Stimulated activated CD4-positive, alpha-beta T cell treated with anti-CD3 and anti-CD28 coated beads, Interleukin-4, amount 100 ng/mL, for 48 hours (primary cell): ENCODE measurements at regions not wholly inside any gene's neighbourhood (a gene's known extent, or its start where the extent isn't known, plus 50 kb on each side); places are given as distances from the start of the nearest gene placed in this dataset.
"Not testable (repeated sequence)": the region's sequence is repeated elsewhere in the genome, so short reads cannot be mapped to it uniquely, and the experiment has no call there.

Experiments
- DNase-seq, 2 donors: peaks; one replicate each; pipeline ENCODE4 v3.0.0-alpha.2; 2020; ENCODE audit warnings: low read depth in 2 of 2

DNA sequence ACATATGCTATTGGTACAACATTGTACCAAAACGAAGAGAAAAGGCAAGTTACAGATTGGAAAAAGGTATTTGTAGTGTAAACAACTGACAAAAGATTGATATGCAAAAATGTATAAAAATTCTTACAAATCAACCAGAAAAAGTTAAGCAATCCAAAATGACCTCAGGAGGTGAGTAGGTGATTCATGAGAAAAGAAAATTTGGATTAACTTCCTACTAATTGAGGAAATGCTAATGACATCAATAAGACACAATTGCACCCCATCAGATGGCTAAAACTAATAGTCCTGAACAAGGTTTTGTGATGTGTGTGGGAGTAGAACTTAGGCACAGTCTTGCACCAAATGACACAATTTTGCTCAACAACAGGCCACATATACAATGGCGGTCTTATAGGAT, 129.3 kb downstream of the COPS8 start:
- no peak for DNase-seq

DNA sequence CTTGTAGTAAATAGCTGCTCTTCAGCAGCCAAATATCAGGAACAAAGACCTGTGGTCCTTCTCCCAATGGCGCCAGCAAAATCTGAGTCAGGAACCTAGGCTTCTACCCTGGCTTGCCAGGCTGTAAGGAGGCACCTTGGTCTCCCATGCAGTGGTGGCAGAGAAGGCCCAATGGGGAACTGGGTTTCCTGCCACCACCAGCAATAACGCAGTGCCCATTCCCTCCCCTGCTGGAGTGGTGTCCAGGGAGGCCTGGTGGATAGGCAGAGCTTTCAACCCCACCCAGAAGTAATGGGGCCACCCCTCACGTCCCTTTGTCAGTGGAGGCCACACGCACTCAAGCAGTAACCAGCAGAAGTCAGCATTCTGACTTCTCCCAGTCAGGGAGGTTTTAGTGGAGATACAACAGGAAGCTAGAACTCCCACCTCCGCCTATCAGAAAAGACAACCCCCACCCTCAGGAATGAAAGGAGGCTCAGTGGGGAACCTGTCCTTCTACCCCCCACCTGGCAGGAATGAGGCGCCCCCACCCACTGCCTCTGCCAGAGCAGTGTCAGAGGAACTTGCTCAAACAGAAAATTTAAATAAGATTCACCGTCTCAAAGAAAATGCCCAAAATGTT, 132.4 kb downstream of the COPS8 start:
- DNase-seq: no peak

DNA sequence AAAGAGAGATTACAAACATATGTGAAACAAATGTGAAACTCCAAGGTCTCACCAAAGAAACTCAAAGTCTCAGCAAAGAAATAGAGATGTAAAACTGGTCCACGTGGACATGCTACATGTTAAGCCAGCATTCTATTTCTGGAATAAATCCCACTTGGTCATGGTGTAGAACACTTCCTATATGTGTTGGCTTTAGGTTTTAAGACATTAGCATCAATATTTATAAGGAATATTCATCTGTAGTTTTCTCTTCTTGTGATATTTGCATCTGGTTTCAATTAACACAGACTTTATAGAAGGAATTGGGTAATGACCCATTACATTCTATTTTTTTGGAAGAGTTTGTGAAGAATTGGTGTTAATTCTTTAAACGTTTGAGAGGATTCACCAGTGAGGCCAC, 133.1 kb downstream of the COPS8 start:
- DNase-seq: no peak

- no peak for DNase-seq
These were observed 134.1 kb downstream of the COPS8 start for GRCh38 chr2:237219826-237220225.

DNA sequence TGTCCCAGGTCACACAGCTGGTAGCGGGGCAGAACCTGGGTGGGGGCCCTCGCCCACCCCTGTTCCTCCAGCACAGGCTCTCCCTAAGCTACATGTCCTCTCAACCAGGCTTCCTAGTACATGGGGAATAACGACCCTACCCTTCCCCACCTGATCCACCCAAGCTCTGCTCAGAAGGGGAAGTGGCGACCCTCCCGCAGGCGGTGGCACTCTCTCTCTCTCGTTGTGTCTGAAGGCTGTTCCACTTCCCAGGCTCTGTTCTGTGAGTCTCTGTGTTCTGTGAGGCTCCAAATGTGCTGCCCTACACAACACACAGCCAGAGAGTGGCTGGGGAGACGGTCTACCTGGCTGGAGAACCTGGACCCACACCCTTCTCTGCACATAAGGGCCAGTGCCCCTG, 135.8 kb downstream of the COPS8 start:
- DNase-seq: no peak

DNA sequence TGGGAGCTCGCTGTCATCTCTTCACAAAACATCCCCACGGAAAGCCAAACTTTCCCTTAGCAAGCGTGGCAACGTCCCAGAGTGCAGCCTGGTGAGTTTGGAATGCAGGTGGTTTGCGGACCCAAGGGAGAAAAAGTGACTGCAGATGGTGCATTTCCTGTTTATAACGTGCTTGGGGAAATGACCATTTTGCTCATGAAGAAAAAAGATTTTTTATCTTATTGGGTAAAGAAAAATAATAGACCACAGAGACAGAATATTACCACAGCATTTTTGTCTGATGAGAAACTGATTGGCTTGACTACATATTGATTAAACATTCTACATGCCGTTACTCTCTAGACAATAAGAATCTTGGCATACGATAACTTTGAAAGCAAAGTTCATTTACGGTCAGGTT, 136.5 kb downstream of the COPS8 start:
- no peak for DNase-seq

GRCh38 chr2:237222601-237223041, 136.9 kb downstream of the COPS8 start:
- DNase-seq: no peak

- DNase-seq: no peak
These were observed 137.6 kb downstream of the COPS8 start for GRCh38 chr2:237223201-237223861.

DNA sequence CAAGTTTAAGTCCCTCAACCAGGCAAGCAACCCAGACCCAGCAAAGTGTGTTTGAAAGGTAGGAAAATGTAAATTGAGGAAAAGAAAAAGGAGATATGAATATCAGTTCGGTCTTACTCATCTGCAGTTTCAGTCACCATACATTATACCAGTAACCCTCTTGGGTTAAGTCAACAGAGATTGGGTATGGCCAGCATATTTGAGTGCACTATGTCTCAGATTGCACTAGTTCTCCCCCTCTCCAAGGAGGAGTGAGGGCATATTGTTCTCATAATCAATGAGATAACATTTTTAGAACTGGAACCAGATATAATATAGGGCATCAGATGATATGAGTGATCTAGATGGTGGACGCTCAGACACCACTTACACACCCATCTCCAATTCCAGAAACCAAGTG, 141.5 kb downstream of the COPS8 start:
- no peak for DNase-seq

DNA sequence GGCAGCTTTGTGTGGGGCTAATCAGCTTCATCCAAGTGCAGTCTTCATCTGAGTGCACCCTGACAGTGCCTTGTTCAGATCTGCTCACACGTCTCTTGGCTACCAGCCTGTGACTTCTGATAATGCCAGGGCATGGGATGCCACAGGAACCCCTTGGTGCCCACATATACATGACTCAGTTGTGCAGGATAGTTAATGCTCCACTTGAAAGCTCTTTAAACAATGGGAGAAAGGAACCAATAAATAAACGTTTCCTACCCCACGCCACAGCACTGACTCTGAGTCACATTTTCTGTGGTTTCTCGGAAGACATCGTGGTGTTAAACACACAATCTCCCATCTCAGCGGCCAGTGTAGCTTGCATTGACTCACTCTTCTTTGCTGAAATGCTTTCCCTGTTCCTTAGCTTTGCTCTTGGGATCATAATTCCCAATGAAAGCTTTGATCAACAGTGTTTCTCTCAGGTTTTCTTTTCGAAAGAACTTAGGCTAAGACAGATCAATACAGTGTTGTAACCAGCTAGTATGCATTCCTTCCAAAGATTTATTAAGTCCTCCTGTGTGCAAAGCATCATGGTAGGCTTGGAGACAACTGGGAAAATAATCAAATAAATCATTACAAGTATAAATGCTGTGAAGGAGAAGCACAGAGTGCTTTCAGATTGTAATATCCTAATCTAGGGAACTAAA, 142.0 kb downstream of the COPS8 start:
- DNase-seq: peak; percentile 5 to 10

- no peak for DNase-seq
These were observed 142.6 kb downstream of the COPS8 start for GRCh38 chr2:237228281-237228625.

- DNase-seq: no peak
These were observed 144.2 kb downstream of the COPS8 start for GRCh38 chr2:237229905-237230304.

DNA sequence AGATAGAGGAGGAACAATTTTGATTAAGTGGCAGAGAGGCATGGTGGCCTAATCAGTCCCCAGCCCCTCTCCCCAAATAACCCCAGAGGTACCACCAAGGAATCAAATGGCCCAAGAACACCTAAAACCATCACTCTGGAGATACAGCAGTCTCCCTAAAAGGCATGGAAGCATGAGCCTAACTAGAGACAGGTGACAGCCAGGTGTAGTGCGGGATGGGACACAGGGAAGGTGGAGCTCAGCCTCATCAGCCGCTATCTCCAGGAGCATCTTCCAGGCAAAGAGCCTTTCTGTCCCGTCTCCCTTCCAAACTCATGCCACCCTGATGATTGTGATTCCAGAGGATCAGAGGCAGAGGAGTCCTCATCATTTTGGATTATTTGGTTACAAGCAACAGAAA, 144.7 kb downstream of the COPS8 start:
- no peak for DNase-seq

DNA sequence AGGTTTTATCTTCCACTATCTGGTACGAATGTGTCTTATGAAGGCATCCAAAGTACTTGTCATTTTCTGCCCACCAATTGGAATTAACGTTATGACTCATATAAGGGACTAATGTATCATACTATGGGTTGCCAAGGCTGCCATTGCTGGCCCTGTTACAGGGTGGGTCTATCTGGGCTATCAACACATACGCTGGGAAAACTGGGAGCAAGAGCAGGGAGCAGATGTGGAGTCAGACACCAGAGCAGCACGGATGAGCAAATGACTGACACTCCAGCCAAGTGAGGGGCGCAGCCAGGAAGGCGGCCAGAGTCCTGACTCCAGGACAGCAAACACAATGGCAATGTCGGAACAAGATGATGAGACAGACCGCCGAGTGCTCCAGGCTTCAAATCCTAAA, 145.9 kb downstream of the COPS8 start:
- DNase-seq: no peak

DNA sequence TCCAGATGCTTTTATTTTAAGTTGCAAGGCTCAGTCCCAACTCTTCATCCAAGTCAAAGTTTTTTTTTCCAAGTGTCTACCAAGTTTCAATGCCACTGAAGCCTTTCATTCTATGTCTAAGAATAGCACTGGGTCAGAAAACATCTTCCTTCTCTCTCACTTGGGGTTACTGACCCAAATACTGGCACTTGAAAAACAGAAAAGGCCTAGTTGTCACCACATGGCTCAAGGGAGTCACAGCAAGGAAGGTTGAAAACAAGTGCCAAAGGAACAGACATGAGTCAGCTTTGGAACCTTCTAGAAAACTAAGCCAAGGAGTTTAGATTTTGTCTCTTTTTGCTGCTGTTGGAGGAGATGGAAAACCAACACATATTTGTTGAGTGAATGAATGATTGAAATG, 146.5 kb downstream of the COPS8 start:
- DNase-seq: no peak

DNA sequence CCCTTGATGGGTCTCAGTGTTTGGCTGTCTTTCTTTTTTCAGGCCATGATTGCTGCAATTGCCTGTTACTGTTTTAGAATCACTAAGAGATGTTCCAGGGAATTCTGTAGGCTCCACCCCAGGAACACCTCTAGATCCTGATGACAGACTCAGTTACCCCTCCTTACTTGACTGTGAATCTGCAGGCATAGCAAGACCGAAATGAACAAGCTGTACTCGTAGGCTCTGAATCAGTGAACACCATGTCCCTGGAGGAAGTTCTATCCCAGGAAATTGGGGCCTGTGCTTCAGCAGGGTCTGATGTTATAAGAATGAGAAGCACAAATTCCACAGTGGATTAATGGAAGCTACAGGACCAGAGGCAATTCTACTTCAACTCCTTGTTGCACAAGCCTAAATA, 148.6 kb downstream of the COPS8 start:
- DNase-seq: no peak

- DNase-seq: no peak
These were observed 149.8 kb downstream of the COPS8 start for GRCh38 chr2:237235383-237236095.

DNA sequence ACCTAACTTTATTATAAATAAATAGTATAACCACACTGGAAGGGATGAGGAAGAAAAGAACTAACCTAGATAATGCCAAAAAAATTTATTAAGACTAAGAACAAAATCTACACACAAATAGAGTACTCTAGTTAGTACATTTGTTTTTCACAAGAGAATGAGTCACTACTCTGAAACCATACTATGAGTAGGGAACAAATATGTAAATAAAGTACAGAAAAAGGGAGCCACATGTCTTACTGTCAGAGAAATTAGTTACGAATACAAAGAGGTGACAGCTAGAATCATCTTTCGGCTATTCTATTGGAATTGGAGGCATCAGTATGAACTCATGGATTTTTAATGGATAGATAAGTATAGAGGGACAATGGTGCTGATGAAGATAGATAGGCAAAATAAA, 150.5 kb downstream of the COPS8 start:
- no peak for DNase-seq

GRCh38 chr2:237238249-237238648, 152.6 kb downstream of the COPS8 start:
- DNase-seq: no peak

- DNase-seq: no peak
These were observed 154.6 kb downstream of the COPS8 start for GRCh38 chr2:237240252-237240651.

DNA sequence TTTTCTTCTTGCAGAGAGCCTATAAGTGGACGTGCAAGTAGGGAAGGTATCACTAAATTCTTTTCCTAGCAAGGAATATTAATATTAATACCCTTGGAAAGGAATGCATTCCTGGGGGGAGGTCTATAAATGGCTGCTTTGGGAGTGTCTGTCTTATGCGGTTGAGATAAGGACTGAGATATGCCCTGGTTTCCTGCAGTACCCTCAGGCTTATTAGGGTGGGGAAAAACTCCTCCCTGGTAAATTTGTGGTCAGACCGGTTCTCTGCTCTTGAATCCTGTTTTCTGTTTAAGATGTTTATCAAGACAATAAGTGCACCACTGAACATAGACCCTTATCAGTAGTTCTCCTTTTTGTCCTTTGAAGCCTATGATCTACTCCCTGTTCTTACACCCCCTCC, 155.2 kb downstream of the COPS8 start:
- DNase-seq: not testable (repeated sequence)

GRCh38 chr2:237242091-237242536, 156.4 kb downstream of the COPS8 start:
- no peak for DNase-seq

- DNase-seq: no peak
These were observed 157.8 kb downstream of the COPS8 start for GRCh38 chr2:237243487-237243886.
